Natural killer cell (primary cell): ENCODE measurements at regions not wholly inside any gene's neighbourhood (a gene's known extent, or its start where the extent isn't known, plus 50 kb on each side); places are given as distances from the start of the nearest gene placed in this dataset.

Source experiments
- ATAC-seq, 3 donors: fragments of 150-1000 bp in 2 of 3; fragments of 200-7000 bp in 1 of 3; cut with Tn5 transposase; 1 replicate in 1 of 3; 2 replicates in 2 of 3; pipeline ENCODE4 v1.10.0; 2021; ENCODE audit warnings: mild to moderate bottlenecking in 2 of 3, moderate library complexity in 2 of 3
- DNase-seq, 2 donors: peaks; one replicate each; pipeline versions ENCODE4 v3.0.0 to v3.0.0-alpha.2; 2013 to 2021; ENCODE audit warnings: mixed read lengths in 1 of 2
- H3K27ac ChIP-seq: one replicate; pipeline ENCODE4 v1.5.1; 2013; ENCODE audit warnings: mild to moderate bottlenecking, low read length
- H3K27me3 ChIP-seq: one replicate; pipeline ENCODE4 v1.6.1; 2013; ENCODE audit warnings: low read length; ENCODE audit not compliant: control insufficient read depth, insufficient read depth
- H3K36me3 ChIP-seq: one replicate; pipeline ENCODE4 v1.6.1; 2013; ENCODE audit warnings: low read length; ENCODE audit not compliant: control insufficient read depth, insufficient read depth
- H3K4me1 ChIP-seq: one replicate; pipeline ENCODE4 v1.6.1; 2013; ENCODE audit warnings: low read length; ENCODE audit not compliant: control insufficient read depth, insufficient read depth
- H3K4me3 ChIP-seq: one replicate; pipeline ENCODE4 v1.5.1; 2013; ENCODE audit warnings: low read length
- H3K9me3 ChIP-seq: one replicate; pipeline ENCODE4 v1.6.1; 2013; ENCODE audit warnings: low read length; ENCODE audit not compliant: control insufficient read depth, insufficient read depth
- H3K27ac Mint-ChIP-seq, 2 donors: one replicate each; pipeline ENCODE4 v1.8.0; 2022; ENCODE audit warnings: mild to moderate bottlenecking in 2 of 2, mixed read lengths in 2 of 2, moderate library complexity in 1 of 2
- H3K27me3 Mint-ChIP-seq, 2 donors: one replicate each; pipeline ENCODE4 v1.8.0; 2022; ENCODE audit warnings: low read depth in 2 of 2, mixed read lengths in 2 of 2
- H3K36me3 Mint-ChIP-seq: one replicate; pipeline ENCODE4 v1.8.0; 2022; ENCODE audit warnings: mixed read lengths
- H3K4me1 Mint-ChIP-seq, 2 donors: one replicate each; pipeline ENCODE4 v1.8.0; 2022; ENCODE audit warnings: mixed read lengths in 2 of 2
- H3K4me3 Mint-ChIP-seq: one replicate; pipeline ENCODE4 v1.8.0; 2022; ENCODE audit warnings: mild to moderate bottlenecking, moderate library complexity, mixed read lengths
- H3K9me3 Mint-ChIP-seq, 2 donors: one replicate each; pipeline ENCODE4 v1.8.0; 2022; ENCODE audit warnings: mixed read lengths in 2 of 2
- CTCF ChIP-seq: fragments of 200-600 bp; IDR thresholded peaks from one replicate; pipeline ENCODE4 v1.8.0; 2022; ENCODE audit warnings: antibody characterized with exemption
- WGBS: methylation state at CpG from one replicate; pipeline ENCODE4 v1.1.7; 2013; ENCODE audit warnings: missing lambda C conversion rate; ENCODE audit not compliant: insufficient coverage; 5-methylcytosine and 5-hydroxymethylcytosine counted together
- intact Hi-C: fragments of 100-400 bp; cut with micrococcal nuclease; formaldehyde crosslinking; loops from one replicate; pipeline ENCODE4 v1.14.2; 2022

DNA sequence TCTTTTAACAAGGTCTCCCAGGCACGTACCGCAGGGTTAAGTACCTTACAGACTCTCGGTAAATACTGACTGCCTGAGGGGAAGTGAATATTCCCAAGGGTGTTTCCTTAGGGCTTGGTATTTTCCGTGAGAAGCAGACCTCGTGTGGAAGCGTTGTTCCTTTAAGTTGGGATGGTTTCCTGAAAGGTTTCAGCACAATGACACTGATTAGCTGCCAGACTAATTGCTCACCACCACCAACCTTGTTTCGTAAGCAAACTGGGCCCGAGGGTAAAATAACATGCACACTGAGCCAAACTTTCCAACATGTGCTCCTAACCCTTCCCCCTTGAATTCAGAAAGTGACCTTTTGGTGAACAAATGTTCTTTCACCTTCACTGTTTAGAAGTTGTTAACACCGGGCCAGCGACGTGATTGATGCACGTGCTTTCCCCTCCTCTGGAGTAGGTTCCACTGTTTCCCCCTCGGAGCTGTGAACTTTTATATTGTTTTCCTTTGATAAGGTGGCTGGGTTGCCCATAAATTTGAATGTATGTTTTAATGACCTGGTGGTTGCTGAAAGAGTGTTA, 128.1 kb upstream of the RPS23 start:
- Histone ChIP-seq H3K27ac (no peak overlapping the region), H3K27me3 (no peaks in the 10 kb centered on the region), H3K4me3 (no peak overlapping the region), H3K4me1 (no peaks in the 10 kb centered on the region), H3K9me3 (peaks cover 4% of the 10 kb centered on the region), H3K36me3 (no peaks in the 10 kb centered on the region)
- no peak overlapping the region for H3K27ac Mint-ChIP-seq
- no peaks in the 10 kb centered on the region for H3K36me3 Mint-ChIP-seq
- intact Hi-C loops, result no loop called here
- no peaks in the 10 kb centered on the region for H3K27me3 Mint-ChIP-seq
- no peaks in the 10 kb centered on the region for H3K4me1 Mint-ChIP-seq
- WGBS, result 85% methylated on average over 13 of the region's 13 CpGs
- DNase-seq (no peak), ATAC-seq (no peak)
- no peak overlapping the region for H3K4me3 Mint-ChIP-seq
- no peak for TF ChIP-seq CTCF
- no peaks in the 10 kb centered on the region for H3K9me3 Mint-ChIP-seq

DNA sequence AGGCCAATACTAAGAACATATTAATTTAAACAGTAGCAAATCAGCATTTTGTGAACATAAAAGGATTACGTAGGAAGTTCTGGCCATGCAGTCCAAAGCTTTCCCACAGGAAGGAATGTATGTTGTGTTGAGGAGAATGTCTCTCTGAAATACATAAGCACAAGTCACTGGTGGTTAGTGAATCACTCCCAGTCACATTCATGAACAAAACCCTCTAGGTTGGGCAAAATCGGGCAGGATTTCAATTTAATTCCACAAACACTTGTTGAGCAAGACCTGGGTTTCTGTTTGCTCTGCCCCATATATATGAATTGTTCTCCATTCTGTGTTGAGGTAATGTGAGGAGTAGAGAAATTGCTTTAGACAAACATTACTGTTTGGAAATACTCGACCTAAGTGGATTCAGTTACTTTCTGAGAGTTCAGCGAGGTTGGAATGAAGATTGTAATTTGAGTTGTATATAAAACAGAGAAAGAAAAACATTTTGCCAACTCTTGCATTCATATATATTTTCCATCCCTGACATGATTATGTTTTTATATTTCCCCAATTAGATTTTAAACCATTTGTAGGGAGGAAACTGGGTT, 127.6 kb upstream of the RPS23 start:
- Mint-ChIP-seq H3K27me3 (no peaks in the 10 kb centered on the region), H3K4me1 (no peaks in the 10 kb centered on the region), H3K36me3 (no peaks in the 10 kb centered on the region), H3K9me3 (no peaks in the 10 kb centered on the region), H3K4me3 (no peak overlapping the region), H3K27ac (no peak overlapping the region)
- H3K36me3 ChIP-seq, result no peaks in the 10 kb centered on the region
- peaks cover 4% of the 10 kb centered on the region for H3K9me3 ChIP-seq
- ATAC-seq, result no peak
- no peak for DNase-seq
- no peak overlapping the region for H3K27ac ChIP-seq
- H3K27me3 ChIP-seq, result no peaks in the 10 kb centered on the region
- no peaks in the 10 kb centered on the region for H3K4me1 ChIP-seq
- no peak for TF ChIP-seq CTCF
- no peak overlapping the region for H3K4me3 ChIP-seq
- intact Hi-C loops, result no loop called here
- WGBS, result 94% methylated on average over 2 of the region's 4 CpGs

DNA sequence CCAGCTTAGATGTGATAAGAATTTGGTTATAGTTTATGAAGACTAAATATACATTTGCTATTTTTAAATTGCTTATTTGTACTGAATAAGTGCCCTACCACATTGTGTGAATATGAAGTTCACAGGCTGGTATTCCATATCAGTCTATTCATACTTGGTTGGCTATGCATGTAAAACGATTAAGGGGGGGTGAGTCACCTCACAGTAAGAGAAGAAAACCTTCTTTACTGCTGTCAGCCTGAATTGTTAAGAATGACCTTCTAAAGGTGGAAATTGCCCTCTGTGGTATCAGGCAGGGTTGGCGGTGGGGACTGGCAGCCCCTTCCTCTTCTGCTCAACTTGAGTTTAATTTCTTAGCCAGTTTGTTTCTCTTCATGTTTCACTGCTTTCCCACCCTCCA, 127.0 kb upstream of the RPS23 start:
- H3K4me3 ChIP-seq, result no peak overlapping the region
- DNase-seq (no peak), ATAC-seq (no peak)
- no peaks in the 10 kb centered on the region for H3K4me1 Mint-ChIP-seq
- no peaks in the 10 kb centered on the region for H3K27me3 Mint-ChIP-seq
- H3K27ac ChIP-seq, result no peak overlapping the region
- H3K27me3 ChIP-seq, result no peaks in the 10 kb centered on the region
- no peak for TF ChIP-seq CTCF
- H3K9me3 ChIP-seq, result peaks cover 4% of the 10 kb centered on the region
- H3K9me3 Mint-ChIP-seq, result no peaks in the 10 kb centered on the region
- no peak overlapping the region for H3K4me3 Mint-ChIP-seq
- H3K4me1 ChIP-seq, result no peaks in the 10 kb centered on the region
- WGBS, result 83% methylated on average over 2 of the region's 2 CpGs
- no peak overlapping the region for H3K27ac Mint-ChIP-seq
- H3K36me3 Mint-ChIP-seq, result no peaks in the 10 kb centered on the region
- intact Hi-C loops, result no loop called here
- no peaks in the 10 kb centered on the region for H3K36me3 ChIP-seq

DNA sequence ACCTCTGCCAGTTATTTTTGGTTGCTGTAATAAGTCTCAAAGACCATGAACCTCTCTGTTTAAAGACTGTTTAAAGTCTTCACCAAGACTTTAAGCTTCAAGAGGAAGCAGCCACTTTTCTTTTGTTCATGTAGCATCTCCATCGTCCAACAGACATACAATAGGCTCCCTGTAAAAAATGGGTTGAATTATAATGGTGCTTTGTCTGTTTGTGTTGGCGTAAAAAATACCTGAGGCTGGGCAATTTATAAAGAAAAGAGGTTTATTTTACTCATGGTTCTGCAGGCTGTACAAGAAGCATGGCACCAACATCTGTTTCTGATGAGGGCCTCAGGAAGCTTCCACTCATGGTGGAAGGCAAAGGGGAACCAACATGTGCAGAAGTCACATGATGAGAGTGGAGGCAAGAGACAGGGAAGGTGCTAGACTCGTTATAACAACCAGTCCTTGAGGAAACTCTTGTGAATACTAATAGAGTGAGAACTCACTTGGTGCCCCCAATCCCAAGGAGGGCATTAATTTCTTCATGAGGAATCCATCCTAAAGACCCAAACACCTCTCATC, 126.3 kb upstream of the RPS23 start:
- Mint-ChIP-seq H3K27me3 (no peaks in the 10 kb centered on the region), H3K4me1 (no peaks in the 10 kb centered on the region), H3K9me3 (no peaks in the 10 kb centered on the region), H3K36me3 (no peaks in the 10 kb centered on the region), H3K4me3 (no peak overlapping the region), H3K27ac (no peak overlapping the region)
- Histone ChIP-seq H3K9me3 (peaks cover 4% of the 10 kb centered on the region), H3K4me1 (no peaks in the 10 kb centered on the region), H3K4me3 (no peak overlapping the region), H3K27ac (no peak overlapping the region), H3K36me3 (no peaks in the 10 kb centered on the region), H3K27me3 (no peaks in the 10 kb centered on the region)
- no peak for ATAC-seq
- DNase-seq, result no peak
- no peak for TF ChIP-seq CTCF
- WGBS, result 94% methylated on average over 2 of the region's 3 CpGs
- intact Hi-C loops, result no loop called here
